ENCODE measurements at regions not wholly inside any gene's neighbourhood (a gene's known extent, or its start where the extent isn't known, plus 50 kb on each side); places are given as distances from the start of the nearest gene placed in this dataset.

GRCh38 chr3:109743981-109744380, 406.6 kb upstream of the DPPA4 start:
- TF ChIP-seq CTCF (IDR thresholded peaks at IDR 0.05; ENCODE audit: insufficient read depth, low read length), result no peak
- TF ChIP-seq POLR2AphosphoS5 (IDR thresholded peaks at IDR 0.05; ENCODE audit: low read depth), result no peak
- no peak for TF ChIP-seq REST (IDR thresholded peaks at IDR 0.05; ENCODE audit: insufficient replicate concordance, low read depth)
